ENCODE measurements at regions not wholly inside any gene's neighbourhood (a gene's known extent, or its start where the extent isn't known, plus 50 kb on each side); places are given as distances from the start of the nearest gene placed in this dataset.
"Not testable (repeated sequence)": the region's sequence is repeated elsewhere in the genome, so short reads cannot be mapped to it uniquely, and the experiment has no call there.

DNA sequence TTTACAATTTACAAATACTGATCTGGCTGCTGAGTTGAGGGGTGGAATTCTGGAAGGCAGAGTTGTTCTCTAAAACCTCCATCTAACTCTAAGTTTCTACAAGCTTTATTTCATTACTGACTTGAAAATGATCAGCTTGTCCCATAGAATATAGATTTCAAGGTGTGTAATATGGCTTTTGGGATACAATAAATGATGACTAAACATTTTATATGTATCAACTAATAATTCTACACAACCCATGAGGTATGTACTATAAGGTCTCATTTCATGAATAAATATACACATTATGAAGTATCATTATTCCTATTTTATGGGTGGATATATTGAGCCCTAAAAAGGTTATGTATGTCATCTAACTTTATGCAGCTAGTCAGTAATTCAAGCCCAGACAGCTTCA lies 1214.3 kb upstream of the SORCS1 start:
- no peak for DNase-seq

DNA sequence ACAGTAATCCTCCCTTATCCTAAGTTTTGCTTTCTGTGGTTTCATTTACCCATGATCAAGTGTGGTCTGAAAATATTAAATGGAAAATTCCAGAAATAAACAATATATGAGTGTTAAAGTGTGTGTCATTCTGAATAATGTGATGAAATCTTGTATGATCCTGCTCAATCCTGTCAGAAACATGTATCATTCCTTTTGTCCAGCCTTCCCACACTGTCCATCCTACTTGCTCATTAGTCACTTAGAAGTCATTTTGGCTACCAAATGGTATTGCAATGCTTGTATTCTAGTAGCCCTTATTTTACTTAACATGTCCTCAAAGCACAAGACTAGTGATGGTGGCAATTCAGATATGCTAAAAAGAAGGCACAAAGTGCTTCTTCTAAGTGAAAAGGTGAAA lies 1211.2 kb upstream of the SORCS1 start:
- DNase-seq: no peak

DNA sequence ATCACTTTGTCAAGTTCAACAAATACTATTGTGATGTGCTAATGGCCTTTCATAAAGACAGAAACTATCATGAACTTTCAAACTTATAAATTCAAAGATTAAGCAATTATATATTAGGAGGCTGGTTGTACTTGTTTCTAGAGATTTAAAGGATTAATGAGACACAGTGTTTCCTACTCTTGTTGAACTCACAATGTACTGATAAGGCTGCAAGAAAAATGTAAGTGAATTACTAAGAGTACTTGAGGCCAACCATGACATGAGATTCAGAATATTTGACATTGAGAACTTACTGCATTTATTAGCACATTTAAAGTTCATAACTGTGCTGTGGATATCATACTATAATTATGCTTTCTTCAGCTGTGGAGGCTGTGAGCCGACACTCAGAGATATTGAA lies 1210.5 kb upstream of the SORCS1 start:
- DNase-seq: no peak

DNA sequence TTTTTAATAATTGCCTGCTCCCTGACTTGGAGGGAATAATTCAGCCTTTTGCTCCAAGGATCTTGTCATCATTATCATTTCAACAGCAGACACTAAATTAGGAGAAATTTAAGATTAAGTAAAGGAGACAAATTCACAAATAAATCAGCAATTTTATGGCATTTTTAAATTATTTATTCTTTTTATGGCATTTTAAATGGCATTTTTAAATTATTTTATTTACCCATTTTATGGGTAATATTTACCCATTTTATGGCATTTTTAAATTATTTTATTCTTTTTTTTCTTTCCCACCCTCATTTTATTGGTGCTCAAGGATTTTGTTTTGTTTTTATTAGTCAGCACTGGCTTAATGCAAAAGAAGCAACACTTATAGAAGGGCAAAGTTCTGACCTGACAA lies 1201.0 kb upstream of the SORCS1 start:
- DNase-seq: no peak

DNA sequence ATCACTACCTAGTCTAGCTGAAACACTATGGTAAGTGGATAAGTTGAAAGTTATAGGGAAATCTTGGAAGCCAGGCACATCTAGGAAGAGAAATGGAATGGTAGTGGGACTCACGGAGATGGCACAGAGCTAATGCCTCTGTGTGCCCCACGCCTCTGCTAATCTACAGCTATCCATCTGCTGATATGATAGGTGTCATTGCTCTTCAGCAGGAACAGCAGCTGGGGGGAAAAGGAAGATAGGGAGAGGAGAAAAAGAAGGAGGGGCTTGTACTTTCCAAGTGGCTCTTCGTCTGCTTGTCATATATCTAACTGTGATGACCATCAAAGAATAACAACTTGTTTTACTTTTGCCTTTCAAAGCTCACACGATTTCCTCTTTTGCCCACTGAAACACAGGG lies 1199.1 kb upstream of the SORCS1 start:
- DNase-seq: no peak

DNA sequence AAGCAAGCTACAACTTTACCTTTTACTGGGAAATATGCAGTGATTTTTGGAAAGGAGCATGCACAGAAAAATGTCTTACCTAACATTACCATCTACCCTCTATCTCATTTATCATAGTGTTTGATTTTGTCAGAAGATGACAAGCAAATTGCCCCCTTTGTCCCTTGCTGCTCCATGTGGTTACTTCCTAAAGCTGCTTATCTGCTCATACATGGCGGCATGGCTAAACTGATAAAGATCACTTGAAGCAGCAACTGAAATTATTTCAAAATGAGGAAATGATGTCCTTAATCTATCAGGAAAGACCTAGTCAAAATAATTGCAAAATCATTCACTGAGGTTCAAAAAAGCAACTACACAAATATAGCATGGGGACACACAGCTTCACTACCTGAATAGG lies 1198.5 kb upstream of the SORCS1 start:
- no peak for DNase-seq

DNA sequence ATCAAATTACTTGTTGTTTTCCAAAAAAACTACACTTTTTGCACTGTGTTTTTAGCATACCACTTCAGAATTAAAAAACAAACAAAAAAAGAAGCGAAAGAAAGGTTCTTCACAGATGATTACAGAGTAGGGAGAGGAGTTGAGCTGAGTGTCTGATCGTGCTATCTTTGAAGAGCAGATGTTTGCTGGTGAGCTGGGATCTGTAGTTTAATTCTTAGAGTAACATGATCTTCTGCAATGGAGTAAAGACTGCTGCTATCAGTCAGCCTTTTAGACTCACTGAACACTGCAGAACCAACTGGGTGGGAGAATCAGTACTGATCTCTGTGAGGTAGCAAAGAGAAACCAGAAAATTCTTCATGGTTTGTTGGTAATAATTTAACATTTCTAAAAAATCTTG lies 1197.8 kb upstream of the SORCS1 start:
- no peak for DNase-seq

DNA sequence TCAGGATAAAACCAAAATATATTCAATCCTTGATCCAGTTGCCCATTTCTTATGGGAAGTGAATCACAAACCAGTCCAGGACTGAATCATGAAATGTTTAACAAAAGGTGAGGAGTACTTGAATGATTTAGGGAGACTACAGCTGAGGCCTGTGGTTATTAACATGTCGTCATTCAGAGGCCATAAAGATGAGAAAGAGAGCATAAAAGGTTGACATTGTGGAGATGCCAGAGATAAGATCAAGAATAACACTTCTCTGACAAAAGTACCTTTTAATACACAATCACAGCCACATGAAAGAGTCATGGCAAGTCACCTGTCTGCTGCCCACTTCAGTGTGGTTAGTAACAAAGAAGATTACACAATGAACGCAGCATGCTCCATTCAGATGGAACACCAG lies 1195.7 kb upstream of the SORCS1 start:
- no peak for DNase-seq

DNA sequence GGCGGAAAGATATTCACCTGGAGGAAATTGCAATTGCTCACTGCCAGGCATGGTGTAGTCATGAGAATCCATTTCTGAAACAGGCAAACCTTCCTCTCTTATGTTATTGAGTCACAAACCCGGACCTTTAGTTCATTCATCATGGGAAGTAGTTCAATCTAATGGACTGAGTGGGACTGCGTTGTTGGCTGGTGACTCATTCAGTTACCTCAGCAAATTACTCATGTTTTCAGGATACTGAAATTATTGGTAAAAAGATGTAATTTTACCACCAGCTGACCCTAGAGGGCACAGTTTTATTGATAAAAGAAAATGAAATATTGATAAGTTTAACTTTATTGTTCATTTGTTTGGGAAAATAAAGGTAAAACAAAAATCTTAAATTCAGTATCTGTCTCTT lies 1194.4 kb upstream of the SORCS1 start:
- DNase-seq: no peak

DNA sequence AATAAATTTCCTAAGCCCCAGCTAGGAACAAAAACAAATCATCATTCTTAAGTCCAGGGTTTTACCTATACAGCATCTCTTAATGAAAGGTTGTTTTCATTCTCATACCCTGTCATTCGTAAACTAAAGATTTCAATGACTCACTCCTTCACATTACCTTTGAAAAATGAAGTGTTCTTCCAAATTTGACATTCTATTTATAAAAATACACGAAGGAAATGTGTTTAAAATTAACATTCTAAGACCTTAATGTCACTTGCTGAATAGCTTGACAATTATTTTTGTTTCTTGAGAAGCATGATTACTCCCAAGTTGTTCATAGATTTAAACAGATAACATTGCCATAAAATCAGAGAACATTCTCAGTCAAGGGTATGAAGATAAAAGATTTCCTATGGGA lies 1188.3 kb upstream of the SORCS1 start:
- no peak for DNase-seq

DNA sequence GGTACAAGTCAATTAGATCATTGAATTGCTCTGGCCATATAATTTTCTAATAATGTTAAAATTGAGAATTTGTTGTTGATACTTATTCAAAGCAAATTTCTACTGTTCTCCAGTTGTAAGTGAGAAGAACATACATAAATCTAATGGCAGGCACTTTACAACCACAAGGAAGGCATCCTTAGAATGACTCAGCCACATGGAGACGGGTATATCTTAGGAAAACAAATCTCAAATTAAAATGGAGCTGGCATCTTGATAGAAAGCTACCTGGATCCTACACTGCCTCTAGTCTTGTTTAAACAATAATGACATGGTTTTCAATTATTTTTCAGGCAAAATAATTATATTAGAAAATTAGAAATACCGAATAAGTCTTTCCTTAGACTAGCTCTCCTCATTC lies 1183.7 kb upstream of the SORCS1 start:
- DNase-seq: no peak

DNA sequence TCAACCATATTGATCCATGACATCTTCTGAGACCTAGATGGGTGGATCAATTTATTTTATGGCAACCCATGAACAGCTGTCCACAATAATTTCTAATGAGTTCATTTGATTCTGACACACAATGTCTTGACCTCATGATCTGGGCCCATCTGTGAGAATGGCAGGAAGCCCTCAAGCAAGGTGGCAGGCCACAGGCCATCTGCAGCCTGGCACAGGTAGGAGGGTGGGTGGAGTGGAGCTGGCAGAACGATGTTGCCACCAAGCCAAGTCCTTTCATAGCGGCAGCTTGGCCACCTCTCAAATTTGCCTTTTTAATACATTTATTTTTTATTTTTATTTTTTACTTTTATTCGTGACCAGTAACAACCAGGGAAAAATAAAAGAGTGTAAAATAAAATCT lies 1181.6 kb upstream of the SORCS1 start:
- no peak for DNase-seq

DNA sequence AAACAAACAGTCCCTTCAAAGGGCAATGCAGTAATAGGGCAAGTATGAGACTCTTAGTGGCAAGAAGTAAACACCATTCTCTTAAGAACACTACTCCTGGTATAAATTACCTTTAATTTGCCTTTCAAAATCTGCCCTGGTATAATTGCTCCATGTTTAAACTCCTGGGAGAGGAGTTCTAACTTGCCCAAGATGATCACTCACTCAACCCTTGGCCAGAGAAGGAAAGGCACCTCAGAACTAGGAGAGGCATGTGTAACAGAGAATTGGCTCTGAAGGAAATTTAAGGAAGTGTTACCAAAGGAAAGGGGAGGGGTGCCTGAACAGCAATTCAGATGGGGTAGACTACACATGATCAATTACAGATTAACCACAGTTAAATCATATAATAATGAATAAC lies 1173.6 kb upstream of the SORCS1 start:
- no peak for DNase-seq

DNA sequence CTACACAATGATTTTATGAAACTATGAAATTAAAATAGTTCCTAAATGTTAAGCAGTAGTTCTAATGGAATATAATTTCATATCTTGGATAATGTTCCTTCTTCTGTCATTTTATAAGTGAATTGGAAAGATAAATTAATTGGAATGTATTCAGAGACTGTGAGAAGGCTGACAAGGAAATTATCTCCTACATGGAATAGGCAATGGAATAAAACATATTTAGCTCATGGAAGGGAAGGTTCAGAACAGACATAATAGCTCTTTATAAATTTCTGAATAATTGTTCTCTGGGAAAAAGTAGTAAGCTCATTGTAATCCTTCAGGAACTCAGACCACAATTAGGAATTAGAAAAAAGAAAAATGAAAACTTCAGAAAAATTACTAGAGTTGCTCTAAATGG lies 1172.3 kb upstream of the SORCS1 start:
- no peak for DNase-seq

DNA sequence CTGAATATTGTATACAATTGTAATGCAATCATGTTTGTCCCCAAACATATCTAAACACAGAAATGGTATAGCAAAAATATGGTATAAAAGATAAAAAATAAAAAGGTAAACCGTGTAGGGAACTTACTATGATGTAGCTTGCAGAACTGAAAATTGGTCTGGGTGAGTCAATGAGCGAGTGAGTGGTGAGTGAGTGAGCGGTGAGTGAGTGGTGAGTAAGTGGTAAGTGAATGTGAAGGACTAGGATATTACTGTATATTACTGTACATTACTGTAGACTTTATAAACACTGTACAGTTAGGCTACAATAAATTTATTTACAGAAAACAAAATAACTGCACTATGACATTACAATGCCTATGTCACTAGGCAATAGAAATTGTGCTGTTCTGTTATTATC lies 1163.2 kb upstream of the SORCS1 start:
- DNase-seq: no peak

DNA sequence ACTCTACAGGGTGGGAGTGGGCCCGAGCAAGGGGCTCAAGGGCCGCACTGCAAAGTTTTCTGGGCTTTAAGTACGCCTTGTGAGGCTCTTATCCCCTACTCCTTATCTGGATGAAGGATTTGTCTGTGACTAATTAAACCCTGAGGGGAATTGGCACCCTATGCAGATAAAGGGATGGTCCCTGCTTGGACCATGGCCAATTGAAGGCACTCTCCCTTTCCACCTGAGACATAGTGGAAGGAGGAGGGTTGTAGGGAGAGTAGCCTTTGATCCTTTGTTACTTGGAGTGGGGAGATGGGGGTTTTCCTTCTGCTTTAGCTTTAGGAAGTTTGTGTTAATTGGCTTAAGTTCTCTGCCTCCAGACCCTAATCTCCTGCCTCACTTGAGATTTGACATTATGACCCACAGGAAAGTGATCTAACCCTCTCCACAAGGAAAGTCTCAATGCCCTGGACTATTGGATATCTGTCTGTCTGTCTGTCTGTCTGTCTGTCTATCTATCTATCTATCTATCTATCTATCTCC lies 1158.8 kb upstream of the SORCS1 start:
- DNase-seq: no peak

DNA sequence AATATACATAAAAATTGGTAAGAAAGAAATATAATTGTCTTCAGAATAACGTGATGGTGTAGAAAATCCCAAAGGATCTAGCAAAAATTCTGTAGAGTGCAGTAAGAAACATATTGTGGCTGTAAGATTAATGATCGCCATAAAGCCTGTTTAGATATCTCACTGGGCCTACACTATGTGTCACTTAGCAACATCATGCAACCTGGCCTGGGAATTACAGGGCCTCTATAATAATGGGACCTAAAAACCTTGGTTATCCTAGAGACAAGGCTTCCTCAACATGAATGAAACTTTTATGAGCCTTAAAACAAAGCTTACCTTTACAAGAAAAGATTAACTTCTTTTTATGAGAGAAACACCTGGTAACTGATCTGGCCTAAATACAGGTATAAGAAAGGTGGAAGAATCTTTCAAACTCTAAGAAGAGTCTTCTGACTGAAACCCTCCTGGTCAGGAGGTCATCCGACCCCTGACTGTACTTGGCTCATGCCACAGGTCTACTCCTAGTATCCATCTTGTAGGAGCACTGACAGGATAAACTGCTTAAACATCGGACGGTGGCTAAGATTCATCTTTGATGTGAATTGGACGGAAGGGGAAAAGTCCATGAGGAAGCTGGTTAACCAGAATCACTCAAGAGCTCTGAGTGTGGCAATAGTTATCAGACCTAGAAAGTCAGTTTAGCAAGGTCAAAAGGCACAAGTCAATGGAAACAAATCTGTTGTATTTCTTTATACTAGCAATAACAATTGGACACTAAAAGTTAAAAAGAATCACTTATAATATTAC lies 1155.1 kb upstream of the SORCS1 start:
- no peak for DNase-seq

DNA sequence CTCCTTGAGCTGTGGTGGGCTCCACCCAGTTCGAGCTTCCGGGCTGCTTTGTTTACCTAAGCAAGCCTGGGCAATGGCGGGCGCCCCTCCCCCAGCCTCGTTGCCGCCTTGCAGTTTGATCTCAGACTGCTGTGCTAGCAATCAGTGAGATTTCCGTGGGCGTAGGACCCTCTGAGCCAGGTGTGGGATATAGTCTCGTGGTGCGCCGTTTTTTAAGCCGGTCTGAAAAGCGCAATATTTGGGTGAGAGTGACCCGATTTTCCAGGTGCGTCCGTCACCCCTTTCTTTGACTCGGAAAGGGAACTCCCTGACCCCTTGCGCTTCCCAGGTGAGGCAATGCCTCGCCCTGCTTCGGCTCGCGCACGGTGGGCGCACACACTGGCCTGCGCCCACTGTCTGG lies 1151.1 kb upstream of the SORCS1 start:
- not testable (repeated sequence) for DNase-seq

DNA sequence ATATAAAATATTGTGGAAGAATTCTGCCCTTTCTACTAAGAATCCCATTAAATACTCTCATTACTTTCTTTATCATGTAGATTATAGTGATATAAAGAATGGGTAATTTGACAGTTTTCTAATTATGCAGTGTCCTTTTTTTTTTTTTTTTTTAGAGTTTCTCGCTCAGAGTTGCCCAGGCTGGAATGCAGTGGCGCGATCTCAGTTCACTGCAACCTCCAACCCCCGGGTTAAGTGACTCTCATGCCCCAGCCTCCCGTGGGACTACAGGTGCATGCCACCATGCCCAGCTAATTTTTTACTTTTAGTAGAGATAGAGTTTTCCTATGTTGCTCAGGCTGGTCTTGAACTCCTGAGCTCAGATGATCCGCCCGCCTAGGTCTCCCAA lies 1143.4 kb upstream of the SORCS1 start:
- DNase-seq: no peak

DNA sequence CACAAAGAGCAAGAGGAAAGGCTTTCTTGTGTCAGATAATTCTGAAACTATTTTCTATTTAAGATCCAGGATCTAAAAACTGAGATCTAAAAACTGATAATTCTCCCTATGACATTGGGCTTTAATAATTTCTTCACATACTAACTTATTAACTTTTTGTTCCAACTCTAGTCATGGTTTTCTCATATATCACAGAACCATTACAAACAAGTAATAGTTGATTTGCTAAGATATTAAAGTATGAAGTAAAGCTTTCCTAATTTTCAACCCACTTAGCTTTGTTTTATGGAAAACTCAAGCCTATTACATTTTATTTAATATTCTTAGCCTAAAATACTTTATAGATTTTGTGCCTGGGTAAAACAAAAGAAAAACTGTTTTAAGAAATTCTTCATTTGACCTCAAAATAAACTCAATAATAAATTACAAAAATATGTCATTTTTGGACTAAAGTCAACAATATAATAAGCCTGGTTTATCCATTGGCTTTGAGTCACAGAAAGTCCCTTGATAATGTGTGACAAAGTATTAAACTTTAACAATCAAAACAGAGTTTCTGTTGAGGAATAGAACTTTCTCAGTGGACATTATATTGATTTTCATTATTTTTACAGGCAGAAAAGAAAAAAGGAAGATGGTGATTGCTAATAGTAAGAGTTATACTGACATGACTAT lies 1142.9 kb upstream of the SORCS1 start:
- DNase-seq: no peak

DNA sequence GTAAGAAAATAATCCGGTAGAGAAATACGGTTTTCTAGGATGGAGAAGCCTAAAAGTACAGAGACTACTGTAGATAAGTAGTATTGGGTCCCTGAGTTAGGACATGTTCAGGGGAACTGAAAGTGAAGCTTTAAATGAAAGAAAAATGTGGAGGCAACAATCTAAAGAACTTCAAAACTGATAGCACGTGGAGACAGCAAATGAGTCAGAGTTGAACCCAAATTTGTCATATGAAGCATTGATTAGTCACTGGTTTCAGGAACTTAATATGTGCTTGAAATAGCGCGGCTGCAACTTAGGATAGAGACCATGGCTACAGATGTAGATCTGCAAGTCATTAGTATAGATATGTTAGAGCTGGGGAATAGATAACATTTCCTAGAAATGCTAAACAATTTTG lies 1138.6 kb upstream of the SORCS1 start:
- DNase-seq: no peak

DNA sequence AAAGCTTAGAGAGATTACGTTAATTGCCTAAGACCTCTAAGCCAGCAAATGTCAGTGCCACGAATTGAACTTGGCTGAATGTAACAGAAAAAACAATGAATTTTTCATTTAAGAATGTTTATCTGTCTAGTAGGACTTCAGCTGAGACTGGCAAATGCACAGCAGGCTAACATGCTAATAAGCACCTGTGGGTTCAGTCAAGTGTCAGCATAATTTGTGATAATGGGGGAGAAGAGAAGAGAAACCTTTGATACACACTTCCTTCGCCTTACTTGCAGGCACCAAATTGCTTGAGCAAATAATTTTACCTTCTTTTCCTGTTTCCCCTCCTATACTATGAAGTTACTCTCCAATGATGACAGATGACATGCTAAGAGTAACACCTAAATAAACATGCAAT lies 1136.5 kb upstream of the SORCS1 start:
- no peak for DNase-seq

DNA sequence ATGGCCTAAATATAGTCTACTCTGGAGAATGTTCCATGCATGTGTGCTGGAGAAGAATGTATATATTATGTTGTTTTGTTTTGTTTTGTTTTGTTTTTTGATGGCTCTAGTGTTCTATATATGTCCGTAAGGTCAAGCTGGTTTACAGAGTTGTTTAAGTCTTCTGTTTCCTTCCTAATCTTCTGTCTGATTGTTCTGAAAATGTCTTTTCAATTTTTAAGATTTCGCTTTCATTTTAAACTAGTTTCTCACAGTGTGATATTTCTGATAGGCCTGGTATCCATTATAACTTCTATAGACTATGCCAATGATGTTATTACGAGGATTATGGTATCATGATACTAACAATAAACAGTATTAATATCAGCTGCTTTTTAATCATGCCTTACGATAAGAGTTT lies 1126.3 kb upstream of the SORCS1 start:
- DNase-seq: no peak

DNA sequence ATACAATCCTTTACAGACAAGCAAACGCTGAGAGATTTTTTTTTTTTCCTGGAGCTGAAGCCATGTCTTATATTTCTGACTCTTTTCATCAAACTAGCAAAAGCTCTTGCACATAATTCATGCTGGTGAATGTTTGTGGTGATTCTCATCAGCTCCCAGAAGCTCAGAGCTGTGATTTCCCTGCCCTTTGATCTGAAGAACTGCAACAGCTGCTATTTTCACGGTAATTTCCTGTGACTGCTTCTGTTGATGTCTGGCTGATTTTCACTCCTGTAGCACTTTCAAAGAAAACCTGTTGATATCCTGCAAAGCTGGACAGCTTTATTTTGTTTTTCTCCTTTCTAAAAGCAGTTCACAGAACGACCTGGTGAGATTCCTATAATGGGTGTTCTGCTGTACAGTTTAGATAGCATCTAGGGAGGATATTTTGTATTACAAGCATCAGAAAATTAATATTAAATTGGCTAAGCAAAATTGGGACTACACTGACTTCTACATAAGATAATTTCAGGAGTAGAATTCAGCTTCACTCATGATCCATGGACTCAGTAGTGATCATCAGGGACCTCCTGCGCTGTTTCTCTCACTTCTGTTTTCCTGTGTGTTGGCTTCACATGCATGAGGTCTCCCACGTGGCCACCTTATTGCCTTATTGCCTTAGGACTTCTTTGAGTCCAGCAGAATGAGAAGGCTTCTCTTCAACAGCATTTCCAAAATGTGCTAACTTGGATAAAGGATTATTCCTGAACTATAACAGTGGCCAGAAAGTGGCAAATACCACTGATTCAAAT lies 1111.6 kb upstream of the SORCS1 start:
- no peak for DNase-seq
